Left cardiac atrium (tissue), 4 donors: ENCODE measurements at regions not wholly inside any gene's neighbourhood (a gene's known extent, or its start where the extent isn't known, plus 50 kb on each side); places are given as distances from the start of the nearest gene placed in this dataset.

Experiments used
- ATAC-seq, 2 donors: fragments of 200-7000 bp; cut with Tn5 transposase; one replicate each; pipeline ENCODE4 v1.9.1; 2020; ENCODE audit warnings: mild to moderate bottlenecking in 2 of 2, moderate library complexity in 2 of 2
- DNase-seq: peaks from one replicate; pipeline ENCODE4 v3.0.0-alpha.2; 2020
- intact Hi-C, 2 donors: fragments of 100-400 bp; cut with DNase I; formaldehyde crosslinking; loops; one replicate each; pipeline versions ENCODE4 v1.14.1 to v1.15.1; 2022 to 2023
- donor health status: DM: no; HTN: yes; CAD: no.
- donor health status: DM: no; HTN: yes; CAD: no; lungs with severe emphysema.
- donor health status: DM: yes; HTN: yes; CAD: no.
- donor health status: Dilated cardiomyopathy.

DNA sequence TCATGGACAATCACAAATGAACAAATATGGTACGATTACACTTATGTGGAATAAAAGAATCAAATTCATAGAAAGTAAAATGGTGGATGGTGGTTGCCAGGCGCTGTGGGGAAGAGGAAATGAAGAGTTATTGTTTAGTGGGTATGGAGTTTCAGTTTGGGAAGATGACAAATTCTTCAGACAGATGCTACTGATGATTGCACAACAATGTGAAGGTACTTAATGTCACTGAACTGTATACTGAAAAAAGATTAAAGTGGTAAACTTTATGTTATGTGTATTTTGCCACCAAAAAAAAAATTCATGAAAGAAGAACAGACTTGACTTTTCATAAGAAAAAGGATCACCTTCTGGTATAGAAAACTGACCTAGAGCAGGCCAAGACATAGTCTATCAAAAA, 745.6 kb upstream of the CXADR start:
- ATAC-seq = no peak
- no peak for DNase-seq
- intact Hi-C loops = no loop called here

DNA sequence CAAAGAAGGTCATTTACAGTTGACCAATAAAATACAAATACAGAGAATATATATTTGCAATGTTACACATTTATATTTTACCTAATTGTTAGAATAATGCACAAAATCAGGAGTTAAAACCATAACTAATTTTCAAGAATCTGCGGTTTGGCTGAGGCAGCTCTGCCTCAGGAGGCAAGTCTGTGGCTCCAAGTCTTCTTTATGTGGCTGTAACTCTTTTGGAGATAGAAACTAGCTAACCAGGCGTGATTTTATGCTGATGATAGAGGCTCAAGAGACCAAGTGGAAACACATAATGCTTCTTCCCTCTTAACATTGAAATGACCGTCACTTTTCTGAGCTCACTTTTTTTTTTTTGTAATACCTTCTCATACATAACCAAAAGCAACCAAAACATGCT, 744.7 kb upstream of the CXADR start:
- intact Hi-C loops = no loop called here
- ATAC-seq (no peak), DNase-seq (no peak)

GRCh38 chr21:16770266-16770665, 742.6 kb upstream of the CXADR start:
- intact Hi-C loops = no loop called here
- no peak for ATAC-seq
- no peak for DNase-seq

- ATAC-seq = no peak
- intact Hi-C loops = no loop called here
- DNase-seq = no peak
Measured at GRCh38 chr21:16773206-16773605, 739.6 kb upstream of the CXADR start.

- intact Hi-C loops = no loop called here
- DNase-seq = no peak
- no peak for ATAC-seq
Measured at GRCh38 chr21:16775076-16775475, 737.8 kb upstream of the CXADR start.

DNA sequence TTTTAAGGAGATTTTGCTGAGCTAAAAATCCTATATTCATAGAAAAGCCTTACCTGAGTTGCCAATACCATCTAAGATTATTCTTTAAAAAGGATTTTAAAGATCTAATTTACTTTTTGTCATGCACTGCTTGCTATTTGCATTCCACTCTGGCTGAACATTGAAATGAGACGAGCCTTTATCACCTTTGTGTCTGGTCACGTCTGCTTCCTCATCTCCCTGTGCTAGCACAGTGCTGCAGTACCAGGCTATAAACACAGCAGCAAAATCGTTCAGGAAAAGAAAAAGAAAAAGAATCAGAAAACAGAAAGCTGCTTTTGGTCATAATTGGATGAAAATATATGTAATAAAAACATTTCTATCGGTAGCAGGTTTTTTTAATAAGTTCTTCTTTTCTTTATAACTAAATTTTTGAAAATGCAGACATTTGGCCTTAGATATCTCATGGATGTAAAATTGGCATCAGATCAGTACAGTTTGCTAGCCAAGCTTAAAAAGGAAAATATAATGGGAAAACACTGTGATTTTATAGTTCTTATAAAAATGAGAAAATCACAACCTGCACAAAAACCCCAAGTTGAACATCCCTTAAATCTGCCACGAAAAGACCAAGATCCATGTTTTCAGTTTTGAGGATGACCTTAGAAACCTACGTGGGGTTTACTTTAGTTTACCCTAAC, 735.7 kb upstream of the CXADR start:
- ATAC-seq = no peak
- intact Hi-C loops = no loop called here
- DNase-seq = no peak

DNA sequence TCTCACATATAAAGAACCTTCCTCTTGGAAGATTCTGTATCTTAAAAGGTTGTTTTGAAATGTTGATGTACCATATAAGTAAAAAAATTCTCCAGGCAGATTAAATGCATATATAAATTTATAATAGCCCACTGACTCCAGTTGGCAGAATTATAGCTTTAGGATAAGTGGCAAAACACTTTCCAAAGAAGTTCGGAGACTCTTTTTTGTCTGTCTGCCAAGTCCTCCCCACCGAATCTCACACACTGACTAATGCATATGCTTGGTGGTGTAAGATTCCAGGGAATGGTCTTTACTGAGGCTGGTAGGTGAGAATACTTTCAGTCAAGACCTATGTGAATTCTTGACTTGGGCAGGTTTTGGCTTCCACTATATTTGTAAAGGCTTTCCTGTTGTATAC, 724.3 kb upstream of the CXADR start:
- DNase-seq (no peak), ATAC-seq (no peak)
- intact Hi-C loops = no loop called here

- no peak for ATAC-seq
- DNase-seq = no peak
- intact Hi-C loops = no loop called here
Measured at GRCh38 chr21:16789636-16790035, 723.2 kb upstream of the CXADR start.

- DNase-seq (no peak), ATAC-seq (no peak)
- intact Hi-C loops = no loop called here
Measured at GRCh38 chr21:16792101-16792500, 720.7 kb upstream of the CXADR start.

DNA sequence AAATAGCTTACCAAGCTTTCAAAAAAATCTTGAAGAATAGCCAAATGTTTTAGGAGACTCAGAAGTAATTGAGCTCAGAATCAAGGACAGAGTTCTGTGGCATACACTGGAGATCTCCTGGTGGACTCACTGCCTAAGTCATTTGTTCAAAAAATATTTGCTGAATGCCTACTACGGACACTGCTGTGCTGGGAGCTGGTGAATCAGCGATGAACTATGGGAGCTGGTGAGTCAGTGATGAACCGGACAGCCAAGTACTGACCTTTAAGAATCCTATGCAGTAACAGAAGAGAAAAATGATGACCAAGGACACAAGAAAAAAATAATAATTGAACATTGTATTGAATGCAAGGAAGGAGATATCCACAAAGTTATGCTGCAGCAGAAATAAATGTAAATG, 717.9 kb upstream of the CXADR start:
- ATAC-seq (peak in 1 of 2 donors; percentile 94), DNase-seq (peak; percentile 28)
- intact Hi-C loops = no loop called here

DNA sequence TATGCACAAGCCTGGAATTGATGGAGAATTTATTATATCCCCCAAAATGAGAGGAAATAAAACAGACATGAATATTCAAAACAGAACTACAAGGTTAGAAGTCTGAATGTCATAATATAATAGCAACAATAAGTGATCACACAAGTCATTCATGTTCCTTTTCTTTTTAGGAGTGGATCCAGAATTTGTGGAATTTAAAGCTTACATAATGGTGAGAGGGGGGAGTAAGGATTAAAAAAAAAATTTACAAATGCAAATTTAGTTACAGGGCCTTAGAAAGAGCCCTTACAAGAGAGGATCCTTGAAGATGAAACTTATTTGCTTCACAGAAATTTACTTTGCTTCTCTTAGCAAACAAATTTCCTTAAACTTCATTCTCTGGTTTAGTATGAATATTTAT, 716.1 kb upstream of the CXADR start:
- ATAC-seq (no peak), DNase-seq (no peak)
- intact Hi-C loops = no loop called here

DNA sequence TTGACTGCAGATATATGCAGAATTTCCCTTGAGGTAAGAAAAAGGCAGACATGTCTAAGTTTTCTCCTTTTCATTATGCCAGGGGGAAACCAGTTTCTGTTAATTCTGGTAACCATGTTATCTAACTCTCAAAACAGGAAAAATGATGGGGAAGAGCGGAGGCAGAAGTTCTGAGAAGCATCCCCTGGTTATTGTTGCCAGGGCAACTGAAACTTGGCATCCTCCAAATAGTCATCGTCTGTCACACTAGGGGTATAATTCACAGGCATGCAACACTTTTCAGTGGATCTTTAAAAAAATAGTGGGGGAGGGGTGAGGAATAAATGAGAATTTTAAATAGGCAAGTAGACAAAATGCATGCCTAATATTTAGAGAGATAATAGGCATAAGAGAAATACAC, 715.3 kb upstream of the CXADR start:
- ATAC-seq (no peak), DNase-seq (no peak)
- intact Hi-C loops = no loop called here

- ATAC-seq (no peak), DNase-seq (no peak)
- intact Hi-C loops = no loop called here
Measured at GRCh38 chr21:16797966-16798365, 714.9 kb upstream of the CXADR start.

DNA sequence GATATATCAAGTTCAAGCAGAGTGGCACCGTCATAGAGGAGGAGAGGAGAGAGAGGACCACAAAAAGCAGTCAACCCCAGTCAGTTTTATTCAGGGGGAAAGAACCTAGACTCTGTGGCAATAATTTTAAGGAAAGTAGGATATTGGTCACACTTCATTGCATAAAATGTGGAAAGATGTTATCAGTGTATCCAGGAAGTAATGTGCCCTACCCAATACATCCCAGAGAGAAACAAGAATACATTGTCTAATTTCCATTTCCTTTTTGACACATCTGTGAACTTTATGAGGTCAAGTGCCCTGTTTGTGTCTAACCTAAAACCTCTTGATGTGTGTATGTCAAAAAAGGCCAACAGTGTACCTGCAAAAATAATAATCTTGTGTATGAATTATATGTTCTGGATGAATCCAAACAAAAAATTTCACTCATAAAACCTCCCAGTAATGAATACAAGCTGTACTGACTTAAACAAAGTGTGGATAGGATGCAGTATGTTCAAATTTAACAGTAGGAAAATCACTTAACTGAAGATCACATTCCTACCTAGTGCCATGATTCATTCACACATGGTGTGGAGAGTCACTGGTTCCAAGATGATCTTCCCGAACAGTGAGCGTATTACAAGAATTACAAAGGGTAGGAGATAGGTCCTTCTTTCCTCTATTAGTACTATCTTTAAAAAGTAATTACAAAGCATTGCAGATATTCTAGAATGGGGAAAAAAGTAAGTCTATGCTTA, 712.1 kb upstream of the CXADR start:
- no peak for ATAC-seq
- no peak for DNase-seq
- intact Hi-C loops = loop anchor here in 1 of 2 donors (10.0 kb wide), 1 partner anchor 64 kb away; no protein-coding TSS in a partner anchor

- no peak for DNase-seq
- ATAC-seq = no peak
- intact Hi-C loops = no loop called here
Measured at GRCh38 chr21:16811011-16811410, 701.8 kb upstream of the CXADR start.

DNA sequence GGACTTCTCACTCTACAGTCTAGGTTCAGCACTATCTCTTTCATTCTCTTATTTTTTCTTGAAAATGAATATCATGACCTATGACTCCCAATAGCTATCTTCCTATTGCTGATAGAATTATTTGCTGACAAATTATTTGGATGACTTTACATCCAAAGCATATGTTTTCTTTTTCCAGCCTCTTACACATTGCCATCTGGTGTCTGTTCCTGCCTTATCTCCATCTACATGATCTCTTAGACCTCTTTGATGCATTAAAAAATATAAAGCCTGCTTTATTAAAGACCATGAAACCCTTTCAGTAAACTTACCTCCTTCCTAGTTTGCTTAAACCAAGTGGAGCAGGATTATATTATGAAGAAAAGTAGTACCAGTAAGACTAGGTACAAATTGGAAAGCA, 700.9 kb upstream of the CXADR start:
- ATAC-seq (no peak), DNase-seq (no peak)
- intact Hi-C loops = no loop called here

GRCh38 chr21:16815243-16815642, 697.6 kb upstream of the CXADR start:
- no peak for ATAC-seq
- intact Hi-C loops = no loop called here
- no peak for DNase-seq

DNA sequence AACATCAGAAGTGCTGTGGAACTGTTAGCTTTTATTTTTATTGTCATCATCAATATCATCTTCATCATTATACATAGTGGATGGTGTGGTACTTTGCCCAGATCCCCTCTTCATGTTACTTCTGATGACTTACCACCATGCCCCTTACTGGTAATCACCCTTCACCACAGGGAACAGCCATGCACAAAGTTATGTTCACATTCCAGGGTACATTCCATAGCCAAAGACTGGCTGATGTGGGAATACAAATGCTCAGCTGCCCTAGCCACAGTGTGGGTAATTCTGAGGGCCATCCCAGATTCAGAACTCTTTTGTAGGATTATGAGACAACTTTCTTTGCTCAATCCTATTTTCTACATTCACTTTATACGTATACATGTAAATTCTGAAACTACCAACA, 691.3 kb upstream of the CXADR start:
- ATAC-seq (no peak), DNase-seq (no peak)
- intact Hi-C loops = loop anchor here in 1 of 2 donors (10.0 kb wide), 1 partner anchor 53 kb away; no protein-coding TSS in a partner anchor

DNA sequence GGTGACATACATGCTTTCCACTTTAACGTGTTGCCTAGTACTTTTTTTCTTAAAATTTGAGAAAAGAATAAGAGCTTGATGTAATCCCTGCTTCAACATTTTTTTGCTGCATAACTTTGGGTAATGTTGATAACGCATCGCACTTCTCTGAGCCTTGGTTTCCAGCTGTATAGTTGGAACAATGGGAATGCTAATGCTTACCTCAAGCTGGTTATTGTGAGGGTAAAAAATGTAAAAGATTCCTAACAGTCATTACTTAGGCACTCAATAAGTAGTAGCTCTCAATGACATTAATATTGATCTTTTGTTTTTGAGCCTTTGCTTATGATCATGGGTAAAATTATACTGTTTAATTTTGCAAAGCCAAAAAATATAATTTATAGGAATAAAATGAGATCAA, 683.3 kb upstream of the CXADR start:
- no peak for ATAC-seq
- no peak for DNase-seq

DNA sequence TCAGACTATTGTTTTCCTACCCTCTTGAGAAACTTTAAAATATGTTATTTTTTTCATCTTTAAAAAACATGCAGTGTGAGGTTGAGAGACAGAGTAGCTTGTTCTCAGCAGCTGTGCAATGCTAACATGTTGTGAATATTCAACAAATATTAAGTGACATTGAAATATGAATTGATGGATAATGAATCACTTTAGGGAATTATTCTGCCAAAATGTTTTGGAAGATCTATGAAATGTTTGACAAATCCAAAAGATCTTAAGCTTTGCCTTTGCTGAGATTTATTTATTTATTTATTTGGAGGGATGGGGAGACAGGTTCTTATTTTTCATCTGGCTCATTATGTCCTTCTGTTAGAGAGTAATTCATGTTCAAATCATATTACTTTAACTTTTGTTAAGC, 680.1 kb upstream of the CXADR start:
- DNase-seq = no peak
- ATAC-seq = no peak
- intact Hi-C loops = no loop called here

More for the DNA sequence above, 683.3 kb upstream of the CXADR start:
- intact Hi-C loops = loop anchor here in 1 of 2 donors (10.0 kb wide), 1 partner anchor 45 kb away; no protein-coding TSS in a partner anchor

DNA sequence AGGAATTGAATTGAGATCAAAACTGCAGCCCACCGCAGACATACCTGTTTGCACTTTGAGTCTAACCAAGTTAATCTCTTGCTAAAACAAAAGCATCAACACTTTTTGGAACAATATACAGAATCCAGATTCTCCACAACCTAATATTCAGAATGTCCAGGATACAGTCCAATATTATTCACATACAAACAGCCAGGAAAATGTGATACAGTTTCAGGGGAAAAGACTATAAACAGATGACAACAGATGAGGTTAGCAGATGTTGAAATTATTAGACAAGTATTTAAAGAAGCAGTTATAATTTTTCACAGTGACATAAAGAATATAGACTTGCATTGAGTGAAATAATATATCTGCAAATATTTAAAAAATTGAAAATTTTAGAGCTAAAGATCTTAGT, 678.1 kb upstream of the CXADR start:
- DNase-seq (no peak), ATAC-seq (no peak)
- intact Hi-C loops = no loop called here
